Mesenchymal stem cell (in vitro differentiated cells and primary cell): ENCODE measurements at regions not wholly inside any gene's neighbourhood (a gene's known extent, or its start where the extent isn't known, plus 50 kb on each side); places are given as distances from the start of the nearest gene placed in this dataset.

Experiments used
- DNase-seq: peaks from one replicate; pipeline ENCODE4 v3.0.0-alpha.2; 2013
- H2AFZ ChIP-seq: one replicate; pipeline ENCODE4 v1.6.1; 2013; ENCODE audit warnings: low read depth, mild to moderate bottlenecking, control low read depth, inconsistent platforms, low read length, moderate library complexity
- H2AK5ac ChIP-seq: 2 replicates; pipeline ENCODE4 v1.6.1; 2013; ENCODE audit warnings: low read length, moderate library complexity, mild to moderate bottlenecking, inconsistent platforms; ENCODE audit not compliant: severe bottlenecking
- H2BK120ac ChIP-seq: one replicate; pipeline ENCODE4 v1.6.1; 2013; ENCODE audit warnings: low read depth, mild to moderate bottlenecking, inconsistent platforms, low read length, moderate library complexity
- H2BK12ac ChIP-seq, 2 experiments: one replicate each; pipeline ENCODE4 v1.6.1; 2013; ENCODE audit warnings: inconsistent platforms in 2 of 2, low read length in 2 of 2, mild to moderate bottlenecking in 2 of 2, moderate library complexity in 2 of 2, control low read depth in 1 of 2
- H2BK15ac ChIP-seq: one replicate; pipeline ENCODE4 v1.6.1; 2013; ENCODE audit warnings: mild to moderate bottlenecking, low read depth, inconsistent platforms; ENCODE audit not compliant: poor library complexity, severe bottlenecking
- H2BK5ac ChIP-seq: 2 replicates; pipeline ENCODE4 v1.6.1; 2013; ENCODE audit warnings: low read depth, mild to moderate bottlenecking, low read length, control low read depth, inconsistent platforms; ENCODE audit not compliant: poor library complexity, severe bottlenecking
- H3K14ac ChIP-seq, 2 experiments: one replicate each; pipeline ENCODE4 v1.6.1; 2013; ENCODE audit warnings: inconsistent platforms in 2 of 2, low read length in 2 of 2, control low read depth in 1 of 2, mild to moderate bottlenecking in 1 of 2, moderate library complexity in 1 of 2
- H3K18ac ChIP-seq, 2 experiments: one replicate each; pipeline ENCODE4 v1.6.1; 2013; ENCODE audit warnings: inconsistent platforms in 2 of 2, low read length in 2 of 2, control low read depth in 1 of 2, low read depth in 1 of 2, mild to moderate bottlenecking in 1 of 2
- H3K23ac ChIP-seq, 2 experiments: one replicate each; pipeline ENCODE4 v1.6.1; 2013; ENCODE audit warnings: inconsistent platforms in 2 of 2, low read length in 2 of 2, mild to moderate bottlenecking in 2 of 2, moderate library complexity in 2 of 2, control low read depth in 1 of 2
- H3K27ac ChIP-seq: 2 replicates; pipeline ENCODE4 v1.5.1; 2013; ENCODE audit warnings: mild to moderate bottlenecking, moderate library complexity, low read length, control low read depth, inconsistent platforms; ENCODE audit not compliant: poor library complexity, severe bottlenecking
- H3K27me3 ChIP-seq, 2 experiments: 2 replicates each; pipeline versions ENCODE4 v1.6.1 to v1.7.0; 2013; ENCODE audit warnings: low read length in 2 of 2, mild to moderate bottlenecking in 2 of 2, moderate library complexity in 2 of 2, control low read depth in 1 of 2, inconsistent platforms in 1 of 2; ENCODE audit not compliant: control insufficient read depth in 1 of 2, insufficient read depth in 1 of 2
- H3K36me3 ChIP-seq, 2 experiments: 2 replicates each; pipeline versions ENCODE4 v1.6.1 to v1.7.0; 2013; ENCODE audit warnings: low read length in 2 of 2, control low read depth in 1 of 2, inconsistent platforms in 1 of 2, low read depth in 1 of 2, mild to moderate bottlenecking in 1 of 2; ENCODE audit not compliant: insufficient read depth in 2 of 2, control insufficient read depth in 1 of 2
- H3K4ac ChIP-seq, 2 experiments: one replicate each; pipeline ENCODE4 v1.6.1; 2013; ENCODE audit warnings: inconsistent platforms in 2 of 2, low read length in 2 of 2, mild to moderate bottlenecking in 2 of 2, moderate library complexity in 2 of 2, control low read depth in 1 of 2, low read depth in 1 of 2
- H3K4me1 ChIP-seq: 2 replicates; pipeline ENCODE4 v1.6.1; 2013; ENCODE audit warnings: low read depth, low read length, control low read depth; ENCODE audit not compliant: control insufficient read depth, insufficient read depth
- H3K4me2 ChIP-seq: 2 replicates; pipeline ENCODE4 v1.6.1; 2013; ENCODE audit warnings: low read length, mild to moderate bottlenecking, inconsistent platforms; ENCODE audit not compliant: poor library complexity, severe bottlenecking
- H3K4me3 ChIP-seq, 2 experiments: 2 replicates each; pipeline versions ENCODE4 v1.5.1 to v1.7.0; 2013; ENCODE audit warnings: low read length in 2 of 2, mild to moderate bottlenecking in 2 of 2, control low read depth in 1 of 2, low read depth in 1 of 2; ENCODE audit not compliant: insufficient read depth in 1 of 2
- H3K79me1 ChIP-seq: replicated peaks from 2 replicates; pipeline ENCODE4 v1.6.1; 2013; ENCODE audit warnings: mild to moderate bottlenecking, control low read depth, low read length, inconsistent platforms; ENCODE audit not compliant: poor library complexity, severe bottlenecking
- H3K9ac ChIP-seq: 2 replicates; pipeline ENCODE4 v1.7.0; 2013; ENCODE audit warnings: mild to moderate bottlenecking, low read length, moderate library complexity
- H3K9me3 ChIP-seq: 2 replicates; pipeline ENCODE4 v1.7.0; 2013; ENCODE audit warnings: mild to moderate bottlenecking, low read length; ENCODE audit not compliant: control insufficient read depth
- H4K8ac ChIP-seq: one replicate; pipeline ENCODE4 v1.6.1; 2013; ENCODE audit warnings: inconsistent platforms, mild to moderate bottlenecking, low read length, moderate library complexity
- H4K91ac ChIP-seq: one replicate; pipeline ENCODE4 v1.6.1; 2013; ENCODE audit warnings: mild to moderate bottlenecking, low read length, inconsistent platforms
- WGBS: methylation state at CpG from one replicate; pipeline ENCODE4 v1.1.7; 2013; ENCODE audit warnings: mixed read lengths; 5-methylcytosine and 5-hydroxymethylcytosine counted together

DNA sequence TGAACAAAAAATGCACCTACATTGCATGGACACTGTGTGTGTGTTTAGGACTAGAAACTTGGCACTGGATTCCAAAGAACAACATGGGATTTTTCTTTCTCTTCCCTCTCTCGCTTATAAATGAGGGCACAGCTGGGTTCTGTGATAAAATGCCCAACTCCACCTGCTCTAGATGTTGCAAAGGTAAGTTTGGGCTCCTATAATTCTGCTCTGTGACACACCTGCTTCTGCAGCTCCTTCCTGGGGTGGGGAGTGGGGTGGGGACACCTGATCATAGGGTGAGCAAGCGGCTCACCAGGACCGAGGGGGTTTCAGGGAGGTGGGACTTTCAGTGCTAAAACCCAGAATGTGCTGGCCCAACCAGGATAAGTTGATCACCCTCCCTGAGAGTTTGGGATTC, 104.3 kb downstream of the AXIN2 start:
- H3K27me3 ChIP-seq: peaks cover 12 to 32% of the 10 kb centered on the region in 2 experiments
- no peak overlapping the region for H3K9ac ChIP-seq
- no peak overlapping the region for H2BK120ac ChIP-seq
- H3K18ac ChIP-seq: no peak overlapping the region
- H2AFZ ChIP-seq: no peak overlapping the region
- H3K4me3 ChIP-seq: no peak overlapping the region
- no peak overlapping the region for H3K23ac ChIP-seq
- H2BK15ac ChIP-seq: no peak overlapping the region
- no peak overlapping the region for H3K4ac ChIP-seq
- no peaks in the 10 kb centered on the region for H3K36me3 ChIP-seq
- 90% methylated on average over 3 of the region's 3 CpGs for WGBS
- H2AK5ac ChIP-seq: no peak overlapping the region
- H2BK12ac ChIP-seq: no peak overlapping the region
- H3K14ac ChIP-seq: no peak overlapping the region
- H3K4me2 ChIP-seq: no peak overlapping the region
- H3K4me1 ChIP-seq: peaks cover 3% of the 10 kb centered on the region
- H3K79me1 ChIP-seq: no peaks in the 10 kb centered on the region
- H3K27ac ChIP-seq: no peak overlapping the region
- no peaks in the 10 kb centered on the region for H3K9me3 ChIP-seq
- H4K91ac ChIP-seq: no peak overlapping the region
- no peak for DNase-seq
- H4K8ac ChIP-seq: no peak overlapping the region
- no peak overlapping the region for H2BK5ac ChIP-seq

DNA sequence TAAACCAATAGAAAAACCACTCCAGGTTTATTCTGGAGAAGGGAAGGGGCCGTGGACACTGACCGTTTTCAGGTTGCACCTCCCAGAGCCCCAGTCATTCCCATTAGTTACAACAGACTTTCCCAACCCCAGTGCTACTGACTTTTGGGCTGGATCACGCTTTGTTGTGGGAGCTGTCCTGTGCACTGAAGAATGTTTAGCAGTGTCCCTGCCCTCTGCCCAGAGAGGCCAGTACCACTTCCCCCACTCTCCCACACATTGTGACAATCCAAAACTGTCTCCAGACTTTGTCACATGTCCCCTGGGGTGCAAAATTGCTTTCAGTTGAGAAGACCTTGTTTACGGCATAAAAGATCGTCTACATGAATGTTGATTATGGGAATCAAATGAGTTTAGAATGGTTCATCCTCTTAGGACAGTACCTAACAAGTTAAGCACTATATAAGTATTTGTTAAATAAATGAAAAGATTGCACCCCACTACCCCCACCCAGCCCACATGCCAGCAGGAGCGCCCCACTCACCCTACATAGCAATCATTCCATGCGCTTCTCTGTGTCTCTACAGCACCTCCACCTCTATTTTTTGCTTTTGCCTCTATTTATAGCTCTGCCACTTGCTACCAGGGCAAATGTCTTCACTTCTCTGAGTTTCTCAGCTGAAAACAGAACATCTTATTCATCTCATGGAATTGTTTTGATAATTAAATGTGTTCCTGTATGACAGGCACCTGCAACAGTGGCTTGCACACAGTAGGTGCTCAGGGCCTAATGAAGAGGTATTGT, 104.9 kb downstream of the AXIN2 start:
- Histone ChIP-seq H4K8ac (no peak overlapping the region), H3K36me3 (no peaks in the 10 kb centered on the region), H3K27ac (no peak overlapping the region), H2BK12ac (no peak overlapping the region), H2BK120ac (no peak overlapping the region), H3K27me3 (peaks cover 12 to 32% of the 10 kb centered on the region in 2 experiments), H3K4me1 (peaks cover 3% of the 10 kb centered on the region), H2BK15ac (no peak overlapping the region), H3K18ac (no peak overlapping the region), H3K4me2 (no peak overlapping the region), H2AK5ac (no peak overlapping the region), H3K4me3 (no peak overlapping the region), H2BK5ac (no peak overlapping the region), H3K9me3 (no peaks in the 10 kb centered on the region), H3K9ac (no peak overlapping the region), H3K4ac (no peak overlapping the region), H4K91ac (no peak overlapping the region), H3K79me1 (no peaks in the 10 kb centered on the region), H2AFZ (no peak overlapping the region), H3K23ac (no peak overlapping the region), H3K14ac (no peak overlapping the region)
- no peak for DNase-seq
- 67% methylated on average over 5 of the region's 7 CpGs for WGBS

GRCh38 chr17:65455972-65456343, 105.5 kb downstream of the AXIN2 start:
- no peaks in the 10 kb centered on the region for H3K79me1 ChIP-seq

GRCh38 chr17:65455154-65455971, 106.1 kb downstream of the AXIN2 start:
- Histone ChIP-seq H3K27ac (no peak overlapping the region), H4K91ac (no peak overlapping the region), H3K4me3 (no peak overlapping the region), H2AK5ac (no peak overlapping the region), H3K14ac (no peak overlapping the region), H3K4me2 (no peak overlapping the region), H3K9ac (no peak overlapping the region), H2BK120ac (no peak overlapping the region), H2BK5ac (no peak overlapping the region), H2AFZ (no peak overlapping the region), H2BK12ac (no peak overlapping the region), H3K36me3 (no peaks in the 10 kb centered on the region), H3K4me1 (peaks cover 3% of the 10 kb centered on the region), H3K4ac (no peak overlapping the region), H3K27me3 (peaks cover 12 to 31% of the 10 kb centered on the region in 2 experiments), H4K8ac (no peak overlapping the region), H3K18ac (no peak overlapping the region), H3K23ac (no peak overlapping the region), H3K9me3 (no peaks in the 10 kb centered on the region), H2BK15ac (no peak overlapping the region), H3K79me1 (no peaks in the 10 kb centered on the region)
- WGBS: 82% methylated on average over 9 of the region's 11 CpGs
- DNase-seq: no peak

More at GRCh38 chr17:65455972-65456343, 105.5 kb downstream of the AXIN2 start:
- Histone ChIP-seq H3K27ac (no peak overlapping the region), H3K4me3 (no peak overlapping the region), H3K9ac (no peak overlapping the region), H3K23ac (no peak overlapping the region), H3K14ac (no peak overlapping the region), H2AFZ (no peak overlapping the region), H3K18ac (no peak overlapping the region), H2BK12ac (no peak overlapping the region), H3K9me3 (no peaks in the 10 kb centered on the region), H3K4ac (no peak overlapping the region), H2BK5ac (no peak overlapping the region), H2AK5ac (no peak overlapping the region), H3K27me3 (peaks cover 12 to 32% of the 10 kb centered on the region in 2 experiments), H3K36me3 (no peaks in the 10 kb centered on the region), H4K8ac (no peak overlapping the region), H4K91ac (no peak overlapping the region), H2BK120ac (no peak overlapping the region), H3K4me1 (peaks cover 3% of the 10 kb centered on the region), H2BK15ac (no peak overlapping the region), H3K4me2 (no peak overlapping the region)
- WGBS: 51% methylated on average over 7 of the region's 7 CpGs
- DNase-seq: no peak
